Stimulated activated CD8-positive, alpha-beta memory T cell treated with anti-CD3 and anti-CD28 coated beads, Interleukin-4, amount 100 ng/mL, for 24 hours (primary cell): ENCODE measurements at regions not wholly inside any gene's neighbourhood (a gene's known extent, or its start where the extent isn't known, plus 50 kb on each side); places are given as distances from the start of the nearest gene placed in this dataset.
"Not testable (repeated sequence)": the region's sequence is repeated elsewhere in the genome, so short reads cannot be mapped to it uniquely, and the experiment has no call there.

Experiments used
- DNase-seq: peaks from one replicate; pipeline ENCODE4 v3.0.0-alpha.2; 2020; ENCODE audit warnings: low read depth

DNA sequence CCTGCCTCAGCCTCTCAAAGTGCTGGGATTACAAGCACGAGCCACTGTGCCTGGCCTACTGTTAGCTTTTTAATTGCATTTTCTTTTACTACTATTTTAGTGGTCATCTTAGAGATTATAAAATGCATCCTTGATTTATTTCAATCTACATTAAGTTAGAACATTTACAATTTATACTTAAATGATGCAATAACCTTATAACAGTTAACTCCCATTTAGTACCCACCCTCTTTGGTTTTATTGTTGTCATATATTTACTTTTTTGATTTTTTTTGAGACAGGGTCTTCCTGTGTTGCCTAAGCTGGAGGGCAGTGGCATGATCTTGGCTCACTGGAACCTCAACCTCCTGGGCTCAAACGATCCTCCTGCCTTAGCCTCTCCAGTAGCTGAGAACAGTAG, 77.3 kb downstream of the PPCDC start:
- DNase-seq = no peak

- DNase-seq = no peak
Observed at GRCh38 chr15:75104804-75105557, 81.6 kb downstream of the PPCDC start.

DNA sequence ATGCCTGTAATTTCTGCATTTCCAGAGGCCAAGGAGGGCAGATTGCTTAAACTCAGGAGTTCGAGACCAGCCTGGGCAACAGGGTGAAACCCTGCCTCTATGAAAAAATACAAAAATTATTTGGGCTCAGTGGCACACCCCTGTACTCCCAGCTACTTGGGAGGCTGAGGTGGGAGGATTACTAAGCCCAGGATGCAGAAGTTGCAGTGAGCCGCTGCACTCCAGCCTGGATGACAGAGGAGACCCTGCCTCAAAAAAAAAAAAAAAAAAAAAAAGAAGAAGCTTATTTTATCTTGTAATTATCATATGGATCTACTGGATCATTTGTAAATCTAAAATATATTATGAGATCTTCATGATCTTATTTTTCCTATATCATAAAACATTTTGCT, 84.1 kb downstream of the PPCDC start:
- DNase-seq = no peak

DNA sequence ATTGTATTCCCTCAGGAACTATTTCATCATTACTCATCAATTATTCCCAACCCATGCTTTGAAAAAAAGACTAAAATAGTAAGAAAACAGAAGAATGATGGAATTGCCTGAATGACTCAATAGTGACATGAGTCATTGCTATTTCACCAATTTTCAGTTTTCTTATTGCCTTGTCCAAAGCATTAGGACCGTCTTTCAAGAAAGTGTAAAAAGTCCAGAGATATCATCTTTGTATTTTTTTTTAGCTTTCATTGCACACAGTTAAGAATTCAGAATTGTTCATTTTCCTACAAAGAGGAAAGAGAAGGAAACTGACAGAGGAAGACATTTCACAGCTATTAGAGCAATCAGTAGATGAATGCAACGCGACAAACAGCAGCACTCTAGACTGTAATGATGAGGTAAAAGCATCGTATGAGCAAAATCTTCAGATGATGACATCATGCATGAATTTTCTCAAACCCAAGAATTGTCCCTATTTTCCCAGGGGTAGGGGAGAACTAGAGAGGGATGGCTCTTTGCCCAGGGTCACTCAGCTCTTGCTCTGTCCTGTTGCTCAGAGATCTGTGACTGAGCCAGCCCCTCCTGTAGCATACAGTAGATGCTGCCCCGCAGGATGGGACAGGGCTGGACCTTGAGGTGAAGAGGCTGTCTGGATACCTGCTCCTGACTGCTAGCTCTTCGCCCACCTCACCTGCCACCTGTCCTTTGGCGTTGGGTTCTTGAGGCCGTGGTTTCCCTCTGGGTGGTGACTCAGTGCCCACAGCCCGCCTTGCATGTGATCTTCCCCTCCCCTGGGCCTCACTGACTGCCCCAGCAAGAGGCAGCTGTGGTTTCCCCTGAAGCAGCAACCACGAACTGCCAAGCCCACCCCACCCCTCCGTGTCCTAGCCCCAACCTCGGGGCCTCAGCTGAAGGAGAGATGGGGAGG, 84.8 kb downstream of the PPCDC start:
- DNase-seq = peak; percentile 69

DNA sequence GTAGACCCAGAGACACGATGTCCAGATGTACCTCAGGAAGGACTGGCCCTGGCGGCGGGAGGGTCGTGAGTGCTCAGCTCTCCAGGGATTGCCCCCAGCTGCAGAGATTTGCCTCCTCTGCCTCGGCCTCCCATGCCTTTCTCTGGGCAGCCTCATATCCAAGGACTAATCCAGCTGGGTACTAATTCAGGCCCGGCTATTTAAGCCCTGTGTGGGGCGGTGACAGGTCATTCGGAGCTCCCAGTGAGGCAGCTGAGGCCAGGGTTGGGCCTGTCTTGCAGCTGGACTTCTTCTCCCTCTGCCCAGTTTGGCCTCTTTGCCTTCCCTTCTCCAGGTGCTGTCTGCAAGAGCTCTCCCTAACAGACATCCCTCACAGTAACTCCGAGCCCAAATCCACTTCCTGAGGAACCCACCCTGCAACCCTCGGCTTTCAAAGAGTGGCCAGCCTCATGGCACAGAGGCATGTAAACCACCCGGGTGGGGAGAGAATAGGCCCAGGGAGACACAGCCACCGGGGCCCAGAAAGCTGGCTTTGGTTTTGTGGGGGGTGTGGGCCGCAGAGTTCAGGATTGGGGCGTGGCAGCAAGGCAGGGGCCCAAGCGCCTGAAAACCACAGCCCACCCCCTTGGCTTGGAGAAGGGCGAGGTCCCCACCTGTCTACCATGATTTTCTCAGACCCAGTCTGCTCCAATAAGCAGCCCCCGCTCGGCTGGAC, 85.8 kb downstream of the PPCDC start:
- no peak for DNase-seq

DNA sequence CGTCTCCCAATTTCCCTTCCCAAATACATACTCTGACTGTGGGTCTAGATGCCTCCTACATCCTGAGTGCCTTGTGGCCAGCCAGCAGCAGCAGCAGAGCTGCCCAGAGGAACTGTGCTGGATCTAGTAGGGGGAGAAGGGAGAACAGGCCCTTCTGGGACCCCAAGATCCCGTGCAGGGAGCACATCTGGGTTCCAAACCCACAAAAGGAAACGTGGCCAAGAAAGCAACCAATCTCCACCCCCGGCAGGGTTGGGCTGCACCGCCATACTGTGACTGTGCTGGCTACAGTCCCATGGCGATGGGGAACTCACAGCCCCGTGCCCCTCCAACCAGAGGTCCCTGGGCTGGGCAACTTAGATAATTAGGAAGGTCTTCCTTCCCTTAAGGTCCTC, 86.3 kb downstream of the PPCDC start:
- no peak for DNase-seq

DNA sequence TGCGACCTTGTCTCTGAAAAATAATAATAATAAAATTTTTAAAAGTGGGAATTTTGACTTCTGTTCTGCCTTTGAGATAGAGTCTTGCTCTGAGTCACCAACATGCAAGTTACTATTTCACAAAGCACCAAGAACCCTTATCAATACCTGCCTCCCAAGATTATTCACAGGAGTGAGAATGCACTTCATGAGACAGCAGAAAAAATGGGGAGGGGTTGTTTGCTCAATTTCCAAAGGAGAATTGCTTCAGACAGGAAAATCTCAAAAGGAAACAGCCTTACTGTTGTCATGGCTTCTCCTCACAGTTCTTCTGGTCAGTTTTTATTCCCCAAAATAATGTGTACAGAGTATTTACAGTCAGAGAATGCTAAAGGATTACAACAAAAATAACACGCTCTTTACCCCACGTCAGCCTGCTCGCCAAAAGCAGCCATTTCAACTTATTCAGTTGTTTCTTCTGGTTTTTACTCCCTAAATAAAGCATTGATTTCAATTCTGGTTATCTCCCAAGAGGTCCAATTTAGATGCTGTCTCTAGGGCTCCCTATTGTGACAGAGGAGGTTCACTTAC, 89.0 kb downstream of the PPCDC start:
- no peak for DNase-seq

GRCh38 chr15:75112848-75113492, 88.7 kb upstream of the C15orf39 start:
- no peak for DNase-seq

GRCh38 chr15:75114327-75114726, 87.4 kb upstream of the C15orf39 start:
- no peak for DNase-seq

GRCh38 chr15:75114796-75115195, 86.9 kb upstream of the C15orf39 start:
- no peak for DNase-seq

DNA sequence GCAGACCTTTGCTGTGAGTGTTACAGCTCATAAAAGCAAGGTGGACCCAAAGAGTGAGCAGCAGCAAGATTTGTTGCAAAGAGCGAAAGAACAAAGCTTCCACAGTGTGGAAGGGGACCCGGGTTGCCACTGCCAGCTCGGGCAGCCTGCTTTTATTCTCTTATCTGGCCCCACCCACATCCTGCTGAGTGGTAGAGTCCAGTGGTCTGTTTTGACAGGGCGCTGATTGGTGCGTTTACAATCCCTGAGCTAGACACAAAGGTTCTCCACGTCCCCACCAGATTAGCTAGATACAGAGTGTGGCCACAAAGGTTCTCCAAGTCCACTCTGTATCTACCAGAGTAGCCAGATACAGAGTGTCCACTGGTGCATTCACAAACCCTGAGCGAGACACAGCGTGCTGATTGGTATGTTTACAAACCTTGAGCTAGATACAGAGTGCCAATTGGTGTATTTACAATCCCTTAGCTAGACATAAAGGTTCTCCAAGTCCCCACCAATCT, 86.2 kb upstream of the C15orf39 start:
- DNase-seq = not testable (repeated sequence)

- DNase-seq = not testable (repeated sequence)
Observed at GRCh38 chr15:75116143-75116542, 85.5 kb upstream of the C15orf39 start.

DNA sequence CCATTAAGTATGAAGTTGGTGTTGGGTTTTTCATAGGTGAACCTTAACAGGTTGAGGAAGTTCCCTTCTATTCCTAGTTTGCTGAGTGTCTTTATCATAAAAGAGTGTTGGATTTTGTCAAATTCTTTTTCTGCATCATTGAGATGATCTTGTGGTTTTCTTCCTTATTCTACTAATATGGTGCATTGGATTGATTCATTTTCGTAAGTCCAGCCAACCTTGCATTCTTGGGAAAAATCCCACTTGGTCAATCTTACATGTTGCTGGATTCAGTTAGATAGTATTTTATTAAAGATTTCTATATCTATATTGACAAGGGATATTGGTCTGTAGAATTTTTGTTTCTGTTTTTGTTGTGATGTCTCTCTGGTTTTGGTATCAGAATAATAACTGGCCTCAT, 83.7 kb upstream of the C15orf39 start:
- no peak for DNase-seq

- not testable (repeated sequence) for DNase-seq
Observed at GRCh38 chr15:75119312-75119711, 82.4 kb upstream of the C15orf39 start.

DNA sequence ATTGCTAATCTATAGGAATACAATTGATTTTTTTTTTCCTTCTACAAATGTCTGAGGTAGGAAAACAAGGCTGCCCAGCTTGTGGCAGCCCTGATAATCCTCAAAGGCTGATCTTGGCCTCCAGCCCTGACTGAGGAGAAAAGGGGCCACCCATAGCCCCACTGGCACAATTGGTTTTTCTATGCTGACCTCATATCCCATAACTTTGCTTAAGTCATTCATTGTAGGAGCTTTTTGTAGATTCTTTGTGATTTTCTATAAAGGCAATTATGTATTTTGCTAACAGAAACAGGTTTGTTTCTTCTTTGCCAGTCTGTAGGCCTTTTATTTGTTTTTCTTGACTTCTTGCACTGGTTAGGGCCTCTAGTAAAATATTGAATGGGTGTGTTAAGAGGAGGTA, 80.2 kb upstream of the C15orf39 start:
- no peak for DNase-seq

DNA sequence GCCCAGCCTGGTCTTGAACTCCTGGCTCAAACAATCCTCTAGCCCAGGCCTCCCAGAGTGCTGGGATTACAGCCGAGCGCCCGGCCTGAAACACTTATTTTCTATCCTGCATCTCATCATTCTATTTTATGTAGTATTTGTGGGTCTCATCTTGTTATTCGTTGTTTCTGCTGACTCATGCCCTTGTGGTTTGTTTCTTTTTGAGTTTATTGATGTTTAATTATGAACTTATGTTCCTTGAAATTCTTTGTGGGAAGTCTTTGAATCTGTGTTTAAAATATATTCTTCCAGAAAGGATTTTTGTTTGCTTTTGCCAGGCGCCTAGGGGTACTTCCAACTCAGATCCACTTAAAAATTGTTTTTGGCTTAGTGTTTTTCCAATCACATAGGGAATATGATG, 78.3 kb upstream of the C15orf39 start:
- DNase-seq = no peak

DNA sequence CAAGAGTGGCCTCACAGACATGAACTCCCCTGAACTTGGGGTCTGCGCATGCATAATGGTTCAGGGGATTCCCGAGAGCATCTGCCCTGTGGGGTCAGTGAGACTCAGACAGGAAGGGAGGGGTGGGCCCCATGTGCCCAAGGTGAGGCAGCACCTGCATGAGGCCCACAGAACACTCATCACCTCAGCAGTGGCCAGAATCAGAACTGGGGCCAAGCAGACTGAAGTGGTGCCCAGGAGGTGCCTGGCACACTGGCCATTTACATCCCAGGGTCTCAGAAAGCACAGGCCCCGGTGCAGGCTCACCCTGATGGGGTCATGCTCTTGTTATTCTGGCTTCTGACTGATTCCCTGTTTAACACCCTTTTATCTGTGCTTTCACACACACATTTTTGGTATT, 77.4 kb upstream of the C15orf39 start:
- DNase-seq = not testable (repeated sequence)

GRCh38 chr15:75125935-75126334, 75.7 kb upstream of the C15orf39 start:
- no peak for DNase-seq

DNA sequence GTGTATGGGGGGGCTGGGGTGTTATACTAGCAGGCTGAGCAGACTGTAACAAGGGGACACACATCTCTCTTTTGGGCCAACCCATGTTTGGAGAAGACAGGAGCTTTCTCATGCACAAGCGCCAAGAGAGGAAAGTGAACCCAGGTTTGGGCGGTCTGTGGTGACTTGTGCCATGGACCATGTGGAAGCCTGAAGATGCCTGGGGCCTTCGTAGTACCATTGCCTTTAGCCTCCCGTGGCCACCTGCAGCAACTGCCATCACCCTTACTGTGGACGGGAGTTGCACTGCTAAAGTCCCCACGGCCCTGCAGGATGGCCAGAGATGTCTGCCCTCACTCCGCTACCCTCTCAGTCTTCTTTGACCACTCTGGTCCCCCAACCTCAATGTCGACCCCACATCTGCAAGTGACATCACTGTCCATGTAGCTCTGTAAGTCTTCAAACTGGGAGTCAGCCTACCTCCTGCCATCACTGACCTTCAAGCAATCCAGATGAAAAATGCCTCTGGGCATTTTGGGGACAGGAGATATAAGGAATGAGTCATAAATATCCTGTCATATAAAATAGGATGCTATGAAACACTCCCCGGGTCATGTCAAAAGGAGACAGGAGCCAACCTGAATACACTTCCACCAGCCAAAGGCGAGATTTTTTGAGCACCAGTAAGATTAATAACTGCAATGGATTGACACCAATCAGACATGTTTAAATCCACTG, 74.7 kb upstream of the C15orf39 start:
- DNase-seq = no peak

DNA sequence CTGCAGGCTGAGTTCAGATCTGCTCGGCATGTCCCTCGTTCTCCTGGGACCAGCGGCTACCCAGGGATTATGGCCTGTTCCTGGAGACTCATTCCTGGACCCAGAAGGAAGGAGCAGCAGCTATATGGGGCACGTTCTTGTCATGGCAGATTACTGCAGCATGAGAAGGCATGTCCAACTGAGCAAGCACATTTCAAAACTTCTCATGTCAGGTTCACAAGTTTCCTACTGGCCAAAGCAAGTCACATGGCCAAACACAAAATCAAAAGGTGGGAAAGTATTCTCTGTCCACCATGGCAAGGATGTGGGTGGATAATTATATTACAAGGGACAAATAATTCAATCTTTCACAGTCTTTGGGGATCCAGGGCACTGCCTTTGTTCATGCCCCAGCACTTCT, 71.9 kb upstream of the C15orf39 start:
- no peak for DNase-seq

- no peak for DNase-seq
Observed at GRCh38 chr15:75131269-75131643, 70.4 kb upstream of the C15orf39 start.
